HG03460 (cell line): ENCODE measurements at regions not wholly inside any gene's neighbourhood (a gene's known extent, or its start where the extent isn't known, plus 50 kb on each side); places are given as distances from the start of the nearest gene placed in this dataset.

Source experiments
- ATAC-seq: cut with Tn5 transposase; IDR thresholded peaks from one replicate; pipeline ENCODE4 v1.9.1; 2021; ENCODE audit not compliant: unreplicated experiment

DNA sequence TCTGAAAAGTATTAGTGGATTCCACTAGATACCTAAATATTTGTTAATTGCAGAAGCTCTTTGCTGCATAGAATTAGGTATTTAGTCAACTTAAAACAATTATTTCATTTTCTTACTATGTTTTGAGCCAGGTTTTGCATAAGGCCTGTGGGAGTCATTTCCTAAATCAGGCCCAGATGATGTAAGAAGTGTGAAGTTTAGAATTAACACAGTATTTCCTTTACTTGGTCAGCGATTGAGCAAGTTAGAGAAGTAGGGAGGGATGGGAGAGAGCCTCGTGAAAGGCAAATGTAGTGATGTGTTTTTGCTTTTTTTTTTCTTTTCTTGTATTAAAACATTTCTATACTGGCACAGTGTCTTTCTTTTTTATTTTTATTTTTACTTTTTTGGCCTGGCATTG is 711.1 kb downstream of the HDGFL1 start:
- ATAC-seq, result no peak

GRCh38 chr6:23282252-23283021 is 713.1 kb downstream of the HDGFL1 start:
- no peak for ATAC-seq

DNA sequence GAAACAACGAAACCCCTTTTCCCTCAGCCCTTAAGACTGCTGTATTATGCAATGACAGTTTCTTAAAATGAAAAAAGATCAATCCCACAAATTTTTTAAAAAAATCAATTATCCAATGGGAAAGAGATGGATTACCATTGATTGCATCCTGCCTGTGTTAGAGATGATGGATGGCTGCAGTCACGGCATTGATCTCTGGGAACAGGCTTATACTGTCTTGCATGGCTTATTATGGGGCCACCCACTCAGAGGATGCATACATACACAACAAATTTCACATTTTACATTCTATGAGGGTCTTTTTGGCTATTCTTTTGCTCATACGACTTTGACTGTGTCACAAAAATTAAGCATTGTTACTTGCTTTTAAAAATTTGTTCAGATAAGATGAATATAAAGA is 724.3 kb downstream of the HDGFL1 start:
- no peak for ATAC-seq

- ATAC-seq, result no peak
Observed at GRCh38 chr6:23301556-23301955, 732.2 kb downstream of the HDGFL1 start.

DNA sequence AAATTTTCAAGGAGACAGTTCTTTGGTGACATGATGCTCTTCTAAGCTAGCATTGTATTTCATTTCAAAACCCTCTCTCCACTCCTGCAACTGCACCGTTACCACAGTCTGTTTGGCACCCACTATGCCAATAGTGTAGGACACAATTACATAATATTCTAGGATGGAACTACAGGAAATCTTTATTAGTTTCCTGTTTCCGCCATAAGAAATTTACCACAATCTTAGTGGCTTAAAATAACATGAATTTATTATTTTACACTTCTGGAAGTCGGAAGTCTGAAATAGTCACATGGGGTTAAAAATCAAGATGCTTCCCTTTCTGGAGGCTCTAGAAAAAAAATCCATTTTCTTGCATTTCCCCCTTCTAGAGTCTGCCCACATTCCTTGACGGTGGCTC is 733.1 kb downstream of the HDGFL1 start:
- no peak for ATAC-seq

GRCh38 chr6:23305325-23305943 is 736.1 kb downstream of the HDGFL1 start:
- ATAC-seq, result no peak

DNA sequence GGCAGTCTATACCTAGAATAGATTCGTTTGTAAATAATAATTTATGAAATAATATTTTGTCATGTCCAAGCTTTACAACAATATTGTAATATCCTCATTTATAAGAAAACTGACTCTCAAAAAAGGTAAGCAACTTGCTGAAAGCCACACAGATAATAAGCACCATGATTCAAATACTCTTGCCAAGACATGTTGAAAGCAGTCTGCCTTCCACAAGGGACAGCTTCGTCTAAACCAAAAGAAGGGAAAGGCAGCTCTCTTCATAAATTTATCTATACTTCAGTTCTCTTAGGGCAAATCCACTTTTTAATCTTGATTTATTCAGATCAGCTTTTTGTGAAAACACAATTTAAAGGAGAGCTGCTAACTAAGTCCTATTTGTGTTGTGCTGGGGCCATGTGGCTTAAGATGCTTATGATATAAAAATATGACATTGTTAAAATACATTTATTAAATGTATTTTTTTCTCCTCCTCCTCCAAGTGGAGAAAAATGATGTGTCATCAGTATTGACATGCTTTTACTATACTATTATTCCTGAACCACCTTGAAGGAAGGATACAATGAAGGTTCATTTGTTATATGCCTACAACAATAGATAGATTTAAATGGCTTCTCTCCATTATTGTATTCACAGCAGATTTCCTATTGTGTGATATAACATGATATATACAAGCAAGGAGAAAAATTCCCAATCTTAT is 737.0 kb downstream of the HDGFL1 start:
- no peak for ATAC-seq

GRCh38 chr6:23307516-23307915 is 738.1 kb downstream of the HDGFL1 start:
- no peak for ATAC-seq

DNA sequence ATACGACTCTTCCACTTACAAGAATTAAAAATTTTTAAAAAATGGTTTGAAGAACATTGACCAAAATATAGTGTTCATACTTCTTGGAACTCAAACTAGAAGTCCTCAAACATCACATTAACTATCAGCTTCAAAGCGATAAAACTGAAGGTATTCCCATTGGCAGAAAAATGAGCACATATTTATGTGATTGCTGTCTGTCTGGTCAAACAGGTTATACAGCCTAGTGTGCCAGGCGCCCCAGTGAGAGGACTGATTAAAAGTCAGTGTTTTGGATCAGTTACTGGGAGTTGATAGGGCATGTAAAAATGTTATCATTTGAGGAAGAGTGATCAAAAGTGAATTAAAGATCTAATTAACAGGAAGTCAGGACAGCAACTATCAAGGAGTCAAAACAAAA is 738.8 kb downstream of the HDGFL1 start:
- ATAC-seq, result no peak

GRCh38 chr6:23311211-23311610 is 741.8 kb downstream of the HDGFL1 start:
- ATAC-seq, result no peak

DNA sequence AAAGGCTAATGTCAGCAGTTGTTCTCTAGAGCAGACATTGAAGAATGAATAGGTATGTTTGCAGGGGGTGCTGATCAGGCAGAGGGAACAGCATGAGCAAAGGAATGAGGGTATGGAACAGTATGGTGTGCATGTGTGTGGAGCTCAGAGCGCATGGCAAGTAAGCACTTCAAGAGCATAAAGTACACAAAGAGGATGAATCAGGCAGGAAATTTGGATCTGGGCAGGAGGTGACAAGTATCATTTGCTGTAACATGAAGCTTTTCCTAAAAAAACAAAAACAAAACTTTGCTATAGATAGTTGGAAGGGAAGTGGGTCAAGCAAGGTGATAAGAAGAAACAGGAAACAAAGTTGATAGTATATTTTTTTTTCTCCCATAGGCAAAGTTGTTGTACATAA is 746.8 kb downstream of the HDGFL1 start:
- no peak for ATAC-seq

DNA sequence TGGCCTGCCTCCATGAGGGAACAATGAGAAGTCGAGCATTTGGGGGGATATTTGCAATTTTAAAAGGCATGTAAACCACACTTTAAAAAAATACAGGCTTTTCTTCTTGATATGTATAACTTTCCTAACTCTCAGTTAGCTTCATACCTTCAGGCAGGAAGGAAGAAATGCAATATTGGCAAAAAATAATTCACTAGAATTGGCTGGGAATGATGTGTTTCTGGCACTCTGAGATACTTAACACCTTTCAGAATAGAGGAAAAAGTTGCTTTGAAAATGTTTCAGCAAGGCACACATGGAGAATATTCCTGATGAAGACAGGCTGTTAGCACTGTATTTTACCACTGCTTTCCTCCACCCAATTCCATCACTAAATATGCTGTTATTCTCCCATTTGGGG is 747.6 kb downstream of the HDGFL1 start:
- no peak for ATAC-seq

DNA sequence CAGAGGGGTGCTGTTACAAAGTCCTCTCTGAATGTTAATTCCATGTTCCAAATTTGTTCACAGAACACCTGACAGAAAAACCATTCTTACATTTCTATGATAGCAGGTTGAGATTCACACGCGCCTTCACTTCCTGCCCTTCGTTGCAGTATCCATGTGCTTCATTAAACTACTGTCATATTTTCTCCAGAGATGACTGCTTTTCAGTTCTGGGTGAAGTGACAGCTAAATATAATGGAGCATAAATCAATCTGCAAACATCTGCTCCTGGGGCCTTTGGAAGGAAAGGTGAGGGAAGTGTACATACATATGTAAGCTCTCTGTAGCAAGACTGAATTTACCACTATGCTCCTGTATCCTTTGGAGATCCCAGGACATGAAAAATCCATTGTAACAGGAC is 750.2 kb downstream of the HDGFL1 start:
- ATAC-seq, result no peak

DNA sequence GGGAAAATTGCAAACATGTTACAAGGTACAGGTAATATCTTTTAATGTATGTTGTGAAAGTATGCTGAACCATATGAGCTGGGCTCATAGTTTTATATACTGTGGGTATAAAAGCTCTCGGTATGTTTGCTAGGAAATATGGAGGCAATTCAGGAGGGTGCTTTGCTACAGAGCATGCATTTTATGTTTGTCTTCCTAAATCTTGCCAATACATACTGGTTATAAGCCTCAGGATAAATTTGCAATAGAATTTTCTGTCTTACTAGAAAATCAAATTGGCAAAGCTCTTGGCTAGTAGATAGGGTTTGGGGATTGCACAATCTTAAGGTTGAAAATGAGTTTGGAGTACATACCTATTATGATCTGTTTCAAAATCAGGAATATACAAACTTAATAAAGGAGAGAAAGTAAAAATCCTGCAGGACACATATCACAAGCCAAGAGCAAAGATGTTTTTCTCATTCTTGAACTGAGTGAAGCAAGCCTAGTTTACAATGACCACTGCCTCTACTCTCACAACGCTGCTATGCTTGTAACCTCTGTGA is 751.2 kb downstream of the HDGFL1 start:
- ATAC-seq, result no peak

- ATAC-seq, result no peak
Observed at GRCh38 chr6:23323897-23324296, 754.5 kb downstream of the HDGFL1 start.

DNA sequence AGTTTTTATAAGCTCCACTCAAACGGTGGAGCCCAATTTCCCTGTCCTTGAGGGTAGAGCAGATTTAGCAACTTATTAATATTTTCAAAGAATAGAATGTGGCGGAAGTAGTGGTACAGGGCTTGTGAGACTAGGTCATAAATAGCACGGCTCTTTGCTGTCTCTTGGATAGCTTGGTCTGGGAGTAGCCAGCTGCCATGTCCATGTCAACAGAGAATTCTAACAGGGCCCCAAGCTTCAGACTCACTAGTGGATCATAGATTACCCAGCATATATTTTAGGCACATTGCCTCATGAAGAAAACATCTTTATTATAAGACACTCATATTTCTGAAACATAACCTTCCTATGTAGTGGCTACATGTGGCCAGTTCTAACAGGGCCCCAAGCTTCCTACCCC is 755.7 kb downstream of the HDGFL1 start:
- no peak for ATAC-seq

- no peak for ATAC-seq
Observed at GRCh38 chr6:23327621-23328020, 758.3 kb downstream of the HDGFL1 start.

- ATAC-seq, result no peak
Observed at GRCh38 chr6:23329086-23329485, 759.7 kb downstream of the HDGFL1 start.

GRCh38 chr6:23330632-23331031 is 761.3 kb downstream of the HDGFL1 start:
- no peak for ATAC-seq

DNA sequence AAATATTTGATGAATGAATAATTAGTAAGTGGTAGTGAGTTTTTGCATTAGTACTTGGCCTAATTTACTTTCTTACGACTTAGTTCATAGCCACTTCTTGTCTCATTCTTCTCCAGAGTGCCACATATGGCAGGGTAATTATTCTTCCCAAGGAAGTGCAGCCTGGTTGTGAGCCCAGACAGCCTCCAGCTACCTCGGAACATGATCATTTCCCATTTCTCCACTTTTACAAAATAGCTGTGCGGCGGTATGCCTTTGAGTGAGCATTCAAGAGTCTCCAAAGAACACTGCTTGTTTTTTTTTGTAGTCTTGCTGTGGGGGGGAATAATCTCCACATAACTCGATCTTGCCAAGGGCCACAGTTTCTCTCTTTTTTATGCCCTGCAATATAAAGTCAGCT is 765.0 kb downstream of the HDGFL1 start:
- ATAC-seq, result no peak

DNA sequence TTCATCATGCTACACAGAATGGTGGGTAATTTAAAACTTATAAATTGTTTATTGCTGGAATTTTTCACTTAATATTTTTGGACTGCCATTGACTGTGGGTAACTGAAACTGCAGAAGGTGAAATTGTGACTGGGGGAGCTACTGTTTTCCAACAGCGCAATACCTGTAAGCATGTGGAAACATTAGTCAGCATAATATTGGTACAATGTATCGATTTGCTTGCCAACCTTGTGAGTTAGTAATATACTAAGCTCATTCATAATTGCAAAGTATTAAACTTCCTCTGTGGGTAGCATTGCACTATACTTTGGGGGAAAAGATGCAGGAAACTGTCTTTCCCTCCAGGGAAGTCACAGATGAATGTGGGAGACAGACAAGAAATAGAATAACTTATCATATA is 766.5 kb downstream of the HDGFL1 start:
- ATAC-seq, result no peak

DNA sequence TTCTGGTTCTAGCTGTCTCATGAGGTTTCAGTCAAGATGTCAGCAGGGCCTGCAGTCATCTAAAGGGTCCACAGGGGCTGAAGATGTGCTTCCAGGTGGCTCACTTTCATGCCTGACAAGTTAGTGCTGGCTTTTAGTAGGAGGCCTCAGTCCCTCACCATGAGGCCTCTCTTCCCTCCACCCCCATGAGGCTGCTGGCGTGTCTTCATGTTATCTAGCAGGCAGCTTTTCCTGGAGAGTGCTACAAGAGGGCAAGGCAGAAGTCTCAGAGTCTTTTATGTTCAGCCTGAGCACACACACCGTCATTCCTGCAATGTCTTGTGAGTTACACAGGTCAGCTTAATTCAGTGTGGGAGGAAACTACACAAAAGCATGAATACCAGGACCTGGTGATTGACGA is 769.9 kb downstream of the HDGFL1 start:
- no peak for ATAC-seq
